Activated naive CD8-positive, alpha-beta T cell treated with anti-CD3 and anti-CD28 coated beads, Interleukin-2, amount 50 U/mL, for 24 hours (primary cell): ENCODE measurements at regions not wholly inside any gene's neighbourhood (a gene's known extent, or its start where the extent isn't known, plus 50 kb on each side); places are given as distances from the start of the nearest gene placed in this dataset.

ENCODE experiments used
- ATAC-seq: fragments of 150-1000 bp; cut with Tn5 transposase; one replicate; pipeline ENCODE4 v1.10.0; 2021
- DNase-seq: peaks from one replicate; pipeline ENCODE4 v3.0.0; 2021
- H3K27ac Mint-ChIP-seq: one replicate; pipeline ENCODE4 v1.8.0; 2021; ENCODE audit warnings: mild to moderate bottlenecking, mixed read lengths
- H3K27me3 Mint-ChIP-seq: one replicate; pipeline ENCODE4 v1.8.0; 2021; ENCODE audit warnings: mixed read lengths
- H3K36me3 Mint-ChIP-seq: one replicate; pipeline ENCODE4 v1.8.0; 2021; ENCODE audit warnings: low read depth, mixed read lengths
- H3K4me1 Mint-ChIP-seq: one replicate; pipeline ENCODE4 v1.8.0; 2021; ENCODE audit warnings: mixed read lengths
- H3K4me3 Mint-ChIP-seq: one replicate; pipeline ENCODE4 v1.8.0; 2021; ENCODE audit warnings: mild to moderate bottlenecking, moderate library complexity, mixed read lengths
- H3K9me3 Mint-ChIP-seq: one replicate; pipeline ENCODE4 v1.8.0; 2021; ENCODE audit warnings: mixed read lengths

GRCh38 chr9:79985264-79985663, 413.5 kb downstream of the TLE4 start:
- DNase-seq (no peak), ATAC-seq (no peak)
- H3K36me3 Mint-ChIP-seq, result no peaks in the 10 kb centered on the region
- H3K4me1 Mint-ChIP-seq, result no peaks in the 10 kb centered on the region
- no peak overlapping the region for H3K27ac Mint-ChIP-seq
- no peak overlapping the region for H3K4me3 Mint-ChIP-seq
- H3K9me3 Mint-ChIP-seq, result peaks cover 8% of the 10 kb centered on the region
- H3K27me3 Mint-ChIP-seq, result peaks cover 5% of the 10 kb centered on the region

- Mint-ChIP-seq H3K36me3 (no peaks in the 10 kb centered on the region), H3K27me3 (peaks cover 5% of the 10 kb centered on the region), H3K4me1 (no peaks in the 10 kb centered on the region), H3K27ac (no peak overlapping the region), H3K4me3 (no peak overlapping the region), H3K9me3 (peaks cover 8% of the 10 kb centered on the region)
- no peak for ATAC-seq
- DNase-seq, result no peak
Observed at GRCh38 chr9:79984429-79985067, 412.8 kb downstream of the TLE4 start.

GRCh38 chr9:79980432-79980831, 408.7 kb downstream of the TLE4 start:
- no peak overlapping the region for H3K27ac Mint-ChIP-seq
- no peak overlapping the region for H3K4me3 Mint-ChIP-seq
- no peaks in the 10 kb centered on the region for H3K36me3 Mint-ChIP-seq
- H3K4me1 Mint-ChIP-seq, result no peaks in the 10 kb centered on the region
- ATAC-seq (no peak), DNase-seq (no peak)
- peaks cover 8% of the 10 kb centered on the region for H3K9me3 Mint-ChIP-seq
- H3K27me3 Mint-ChIP-seq, result peaks cover 13% of the 10 kb centered on the region

- Mint-ChIP-seq H3K27ac (no peak overlapping the region), H3K36me3 (no peaks in the 10 kb centered on the region), H3K9me3 (peaks cover 8% of the 10 kb centered on the region), H3K4me3 (no peak overlapping the region), H3K4me1 (no peaks in the 10 kb centered on the region), H3K27me3 (peaks cover 15% of the 10 kb centered on the region)
- ATAC-seq (no peak), DNase-seq (no peak)
Observed at GRCh38 chr9:79977510-79978197, 405.9 kb downstream of the TLE4 start.

- DNase-seq (no peak), ATAC-seq (no peak)
- Mint-ChIP-seq H3K4me1 (no peaks in the 10 kb centered on the region), H3K36me3 (no peaks in the 10 kb centered on the region), H3K27me3 (peaks cover 15% of the 10 kb centered on the region), H3K4me3 (no peak overlapping the region), H3K9me3 (peaks cover 2% of the 10 kb centered on the region), H3K27ac (no peak overlapping the region)
Observed at GRCh38 chr9:79977074-79977435, 405.3 kb downstream of the TLE4 start.

GRCh38 chr9:79976257-79977073, 404.7 kb downstream of the TLE4 start:
- H3K9me3 Mint-ChIP-seq, result no peaks in the 10 kb centered on the region
- H3K27me3 Mint-ChIP-seq, result peaks cover 12% of the 10 kb centered on the region
- H3K36me3 Mint-ChIP-seq, result no peaks in the 10 kb centered on the region
- H3K4me1 Mint-ChIP-seq, result no peaks in the 10 kb centered on the region
- H3K4me3 Mint-ChIP-seq, result no peak overlapping the region
- ATAC-seq (no peak), DNase-seq (no peak)
- no peak overlapping the region for H3K27ac Mint-ChIP-seq

- ATAC-seq, result no peak
- no peaks in the 10 kb centered on the region for H3K9me3 Mint-ChIP-seq
- no peaks in the 10 kb centered on the region for H3K4me1 Mint-ChIP-seq
- H3K36me3 Mint-ChIP-seq, result no peaks in the 10 kb centered on the region
- no peak overlapping the region for H3K27ac Mint-ChIP-seq
- peaks cover 10% of the 10 kb centered on the region for H3K27me3 Mint-ChIP-seq
- DNase-seq, result no peak
- H3K4me3 Mint-ChIP-seq, result no peak overlapping the region
Observed at GRCh38 chr9:79975621-79976256, 404.0 kb downstream of the TLE4 start.

- DNase-seq, result no peak
- no peak overlapping the region for H3K4me3 Mint-ChIP-seq
- peaks cover 10% of the 10 kb centered on the region for H3K27me3 Mint-ChIP-seq
- no peak for ATAC-seq
- no peaks in the 10 kb centered on the region for H3K9me3 Mint-ChIP-seq
- no peaks in the 10 kb centered on the region for H3K4me1 Mint-ChIP-seq
- H3K36me3 Mint-ChIP-seq, result no peaks in the 10 kb centered on the region
- no peak overlapping the region for H3K27ac Mint-ChIP-seq
Observed at GRCh38 chr9:79974806-79975422, 403.1 kb downstream of the TLE4 start.

- DNase-seq (no peak), ATAC-seq (no peak)
- H3K4me1 Mint-ChIP-seq, result no peaks in the 10 kb centered on the region
- no peaks in the 10 kb centered on the region for H3K36me3 Mint-ChIP-seq
- H3K9me3 Mint-ChIP-seq, result no peaks in the 10 kb centered on the region
- no peak overlapping the region for H3K27ac Mint-ChIP-seq
- H3K4me3 Mint-ChIP-seq, result no peak overlapping the region
- peaks cover 10% of the 10 kb centered on the region for H3K27me3 Mint-ChIP-seq
Observed at GRCh38 chr9:79973627-79974026, 401.9 kb downstream of the TLE4 start.

- H3K27ac Mint-ChIP-seq, result no peak overlapping the region
- H3K27me3 Mint-ChIP-seq, result peaks cover 4% of the 10 kb centered on the region
- H3K4me3 Mint-ChIP-seq, result no peak overlapping the region
- no peaks in the 10 kb centered on the region for H3K4me1 Mint-ChIP-seq
- ATAC-seq (no peak), DNase-seq (no peak)
- H3K9me3 Mint-ChIP-seq, result no peaks in the 10 kb centered on the region
- H3K36me3 Mint-ChIP-seq, result no peaks in the 10 kb centered on the region
Observed at GRCh38 chr9:79970146-79970425, 398.3 kb downstream of the TLE4 start.

GRCh38 chr9:79969393-79970145, 397.8 kb downstream of the TLE4 start:
- no peaks in the 10 kb centered on the region for H3K4me1 Mint-ChIP-seq
- no peaks in the 10 kb centered on the region for H3K36me3 Mint-ChIP-seq
- H3K27ac Mint-ChIP-seq, result no peak overlapping the region
- no peak overlapping the region for H3K4me3 Mint-ChIP-seq
- no peaks in the 10 kb centered on the region for H3K9me3 Mint-ChIP-seq
- H3K27me3 Mint-ChIP-seq, result peaks cover 4% of the 10 kb centered on the region
- DNase-seq (no peak), ATAC-seq (no peak)

GRCh38 chr9:79968533-79968932, 396.8 kb downstream of the TLE4 start:
- no peak for ATAC-seq
- Mint-ChIP-seq H3K27ac (no peak overlapping the region), H3K36me3 (no peaks in the 10 kb centered on the region), H3K4me3 (no peak overlapping the region), H3K27me3 (peaks cover 2% of the 10 kb centered on the region), H3K9me3 (no peaks in the 10 kb centered on the region), H3K4me1 (no peaks in the 10 kb centered on the region)
- no peak for DNase-seq

- H3K27me3 Mint-ChIP-seq, result peaks cover 7% of the 10 kb centered on the region
- no peak for DNase-seq
- H3K36me3 Mint-ChIP-seq, result no peaks in the 10 kb centered on the region
- no peak overlapping the region for H3K4me3 Mint-ChIP-seq
- ATAC-seq, result no peak
- no peaks in the 10 kb centered on the region for H3K9me3 Mint-ChIP-seq
- H3K4me1 Mint-ChIP-seq, result no peaks in the 10 kb centered on the region
- H3K27ac Mint-ChIP-seq, result no peak overlapping the region
Observed at GRCh38 chr9:79962836-79963235, 391.1 kb downstream of the TLE4 start.

- Mint-ChIP-seq H3K36me3 (no peaks in the 10 kb centered on the region), H3K27ac (no peak overlapping the region), H3K9me3 (no peaks in the 10 kb centered on the region), H3K4me1 (no peaks in the 10 kb centered on the region), H3K27me3 (peaks cover 6% of the 10 kb centered on the region), H3K4me3 (no peak overlapping the region)
- ATAC-seq, result no peak
- DNase-seq, result no peak
Observed at GRCh38 chr9:79962150-79962549, 390.4 kb downstream of the TLE4 start.
